Fibroblast of lung (primary cell): ENCODE measurements at regions not wholly inside any gene's neighbourhood (a gene's known extent, or its start where the extent isn't known, plus 50 kb on each side); places are given as distances from the start of the nearest gene placed in this dataset.

Source experiments
- CTCF ChIP-seq, 2 donors: IDR thresholded peaks in 1 of 2; conservative IDR thresholded peaks in 1 of 2; 1 replicate in 1 of 2; 2 replicates in 1 of 2; pipeline ENCODE4 v1.5.1; 2011 to 2012; ENCODE audit warnings: low read length in 2 of 2, control low read depth in 1 of 2, inconsistent platforms in 1 of 2, low read depth in 1 of 2, mild to moderate bottlenecking in 1 of 2
- EZH2 ChIP-seq: IDR thresholded peaks from 2 replicates; pipeline ENCODE4 v1.5.1; 2012; ENCODE audit warnings: low read length, control low read depth, mild to moderate bottlenecking; ENCODE audit errors: missing control alignments

GRCh38 chr1:4309676-4310320 lies 344.6 kb upstream of the AJAP1 start:
- TF ChIP-seq CTCF (conservative IDR thresholded peaks at IDR 0.05 in 1 of 2, IDR thresholded peaks at IDR 0.05 in 1 of 2; ENCODE audit: low read depth in 1 of 2, low read length in 2 of 2) (no peak), EZH2 (no peak)
